Lower leg skin (tissue), 4 donors: ENCODE measurements at regions not wholly inside any gene's neighbourhood (a gene's known extent, or its start where the extent isn't known, plus 50 kb on each side); places are given as distances from the start of the nearest gene placed in this dataset.

Experiments
- DNase-seq, 2 donors: peaks; one replicate each; pipeline ENCODE4 v3.0.0-alpha.2; 2019; ENCODE audit warnings: low spot score in 2 of 2
- H3K4me3 ChIP-seq: fragments of 200-600 bp; sonication (generic); 2 replicates; pipeline ENCODE4 v1.5.1; 2017; ENCODE audit warnings: mild to moderate bottlenecking, low read depth; ENCODE audit not compliant: poor library complexity, severe bottlenecking
- POLR2A ChIP-seq, 2 donors: fragments of 450-650 bp; IDR thresholded peaks; one replicate each; pipeline ENCODE4 v1.6.1; 2016 to 2017; ENCODE audit warnings: antibody characterized with exemption in 2 of 2, mild to moderate bottlenecking in 1 of 2, moderate library complexity in 1 of 2
- WGBS, 2 donors: methylation state at CpG; one replicate each; pipeline ENCODE4 v1.1.5; 2018; 5-methylcytosine and 5-hydroxymethylcytosine counted together
- intact Hi-C: fragments of 100-400 bp; cut with DNase I; formaldehyde crosslinking; loops from one replicate; pipeline ENCODE4 v1.15.0; 2023; ENCODE audit warnings: low total_unique reads
- TF ChIP-seq, protein P1 (sequence below), 3 donors: fragments of 450-650 bp; IDR thresholded peaks; one replicate each; pipeline ENCODE4 v1.5.1; 2016; ENCODE audit warnings: antibody characterized with exemption in 3 of 3, mild to moderate bottlenecking in 3 of 3, moderate library complexity in 2 of 3

DNA sequence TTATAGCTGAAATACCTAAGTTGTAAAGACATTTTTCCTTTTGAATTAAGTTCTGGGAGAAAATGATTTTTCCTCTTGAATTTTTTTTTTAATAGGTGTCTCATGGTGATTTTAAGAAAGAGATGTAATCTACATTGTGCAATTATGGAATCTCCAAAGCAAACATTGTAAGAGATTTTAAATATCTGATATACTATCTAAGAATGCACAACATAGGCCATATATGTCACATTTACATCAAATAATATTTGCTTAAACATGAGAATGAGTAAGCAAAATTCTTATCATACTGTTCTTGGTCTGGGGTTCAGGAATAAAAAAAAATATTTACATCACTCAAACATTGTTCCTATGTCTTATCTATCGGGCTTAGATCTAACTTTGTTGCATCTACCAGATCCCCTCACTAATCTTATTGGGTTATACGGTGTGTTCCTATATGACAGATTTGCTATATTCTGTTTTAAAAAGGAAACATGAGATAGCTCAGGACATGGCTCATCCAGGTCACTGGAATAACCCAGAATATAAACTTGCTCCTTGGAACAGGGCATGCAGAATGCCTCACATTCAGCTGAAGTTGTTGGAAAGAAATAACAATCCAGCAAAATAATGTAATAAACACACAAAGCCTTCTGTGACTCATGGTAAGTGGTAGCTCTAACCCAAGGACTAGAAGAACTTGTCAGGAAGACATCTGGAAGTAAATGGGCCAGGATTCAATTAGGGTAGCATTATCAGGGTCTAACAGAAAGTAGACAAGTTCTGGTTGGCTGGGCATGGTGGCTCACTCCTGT is 794.7 kb downstream of the IPMK start:
- no peak for TF ChIP-seq POLR2A (IDR thresholded peaks at IDR 0.05)
- TF ChIP-seq, protein P1, sequence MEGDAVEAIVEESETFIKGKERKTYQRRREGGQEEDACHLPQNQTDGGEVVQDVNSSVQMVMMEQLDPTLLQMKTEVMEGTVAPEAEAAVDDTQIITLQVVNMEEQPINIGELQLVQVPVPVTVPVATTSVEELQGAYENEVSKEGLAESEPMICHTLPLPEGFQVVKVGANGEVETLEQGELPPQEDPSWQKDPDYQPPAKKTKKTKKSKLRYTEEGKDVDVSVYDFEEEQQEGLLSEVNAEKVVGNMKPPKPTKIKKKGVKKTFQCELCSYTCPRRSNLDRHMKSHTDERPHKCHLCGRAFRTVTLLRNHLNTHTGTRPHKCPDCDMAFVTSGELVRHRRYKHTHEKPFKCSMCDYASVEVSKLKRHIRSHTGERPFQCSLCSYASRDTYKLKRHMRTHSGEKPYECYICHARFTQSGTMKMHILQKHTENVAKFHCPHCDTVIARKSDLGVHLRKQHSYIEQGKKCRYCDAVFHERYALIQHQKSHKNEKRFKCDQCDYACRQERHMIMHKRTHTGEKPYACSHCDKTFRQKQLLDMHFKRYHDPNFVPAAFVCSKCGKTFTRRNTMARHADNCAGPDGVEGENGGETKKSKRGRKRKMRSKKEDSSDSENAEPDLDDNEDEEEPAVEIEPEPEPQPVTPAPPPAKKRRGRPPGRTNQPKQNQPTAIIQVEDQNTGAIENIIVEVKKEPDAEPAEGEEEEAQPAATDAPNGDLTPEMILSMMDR (IDR thresholded peaks at IDR 0.05) = no peak
- H3K4me3 ChIP-seq = no peak overlapping the region
- intact Hi-C loops = no loop called here
- DNase-seq = no peak
- WGBS, 2 donors = 88 to 94% methylated on average over 2 of the region's 2 CpGs

DNA sequence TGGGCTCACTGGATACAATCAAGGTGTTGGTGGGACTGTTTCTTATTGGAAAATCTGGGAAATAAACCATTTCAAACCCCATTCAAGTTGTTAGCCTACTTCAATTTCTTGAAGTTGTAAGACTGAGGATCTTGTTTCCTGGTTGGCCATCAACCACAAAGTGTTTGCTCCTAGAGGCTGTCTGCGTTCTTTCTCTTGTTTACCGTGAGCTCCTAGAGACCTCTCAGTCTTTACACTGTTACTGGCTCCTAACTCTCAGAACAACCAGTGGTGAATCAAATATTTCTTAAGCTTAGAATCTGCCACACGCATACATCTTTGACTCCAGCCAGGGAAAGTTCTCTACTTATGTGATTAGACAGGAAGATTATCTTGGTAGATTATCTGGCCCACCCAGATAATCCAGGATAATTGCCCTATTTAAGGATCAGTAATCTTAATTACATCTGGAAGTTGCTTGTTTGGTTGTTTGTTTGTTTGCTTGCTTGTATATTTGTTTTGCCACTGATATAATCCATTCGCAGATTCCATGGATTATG is 798.7 kb downstream of the IPMK start:
- no peak for TF ChIP-seq POLR2A (IDR thresholded peaks at IDR 0.05)
- TF ChIP-seq, protein P1 (IDR thresholded peaks at IDR 0.05) = no peak
- no peak for DNase-seq
- 58 to 67% methylated on average over 4 of the region's 4 CpGs for WGBS, 2 donors
- H3K4me3 ChIP-seq = no peak overlapping the region
- intact Hi-C loops = no loop called here

DNA sequence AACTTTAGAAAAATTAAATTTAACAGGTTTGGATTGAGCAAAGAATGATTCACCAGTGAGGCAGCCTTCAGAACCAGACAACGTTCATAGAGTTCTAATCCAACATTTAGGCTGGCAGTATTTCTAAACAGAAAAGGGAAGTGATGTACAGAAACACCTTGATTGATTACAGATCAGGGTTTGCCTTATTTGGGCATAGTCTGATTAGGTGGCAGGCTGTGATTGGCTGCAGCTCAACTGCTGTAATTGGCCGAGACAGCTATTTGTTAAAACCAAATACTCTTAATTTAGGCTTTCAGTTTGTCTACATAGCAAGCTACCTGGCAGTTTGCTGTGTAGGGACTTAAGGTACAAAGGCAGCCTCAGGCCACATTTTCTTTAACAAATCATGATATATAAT is 802.5 kb downstream of the IPMK start:
- DNase-seq = no peak
- TF ChIP-seq POLR2A (IDR thresholded peaks at IDR 0.05) = no peak
- TF ChIP-seq, protein P1 (IDR thresholded peaks at IDR 0.05) = no peak
- H3K4me3 ChIP-seq = no peak overlapping the region
- 72 to 76% methylated on average over 2 of the region's 2 CpGs for WGBS, 2 donors
- intact Hi-C loops = no loop called here

GRCh38 chr10:57460540-57460939 is 807.2 kb downstream of the IPMK start:
- DNase-seq = no peak
- no peak overlapping the region for H3K4me3 ChIP-seq
- 74 to 79% methylated on average over 1 of the region's 1 CpG for WGBS, 2 donors
- TF ChIP-seq, protein P1 (IDR thresholded peaks at IDR 0.05) = no peak
- no peak for TF ChIP-seq POLR2A (IDR thresholded peaks at IDR 0.05)
- intact Hi-C loops = no loop called here

GRCh38 chr10:57457972-57458512 is 809.7 kb downstream of the IPMK start:
- TF ChIP-seq POLR2A (IDR thresholded peaks at IDR 0.05) = no peak
- TF ChIP-seq, protein P1 (IDR thresholded peaks at IDR 0.05) = no peak
- intact Hi-C loops = no loop called here
- H3K4me3 ChIP-seq = no peak overlapping the region
- no peak for DNase-seq
- 60 to 62% methylated on average over 3 of the region's 3 CpGs for WGBS, 2 donors
